Pancreas (tissue), 10 donors: ENCODE measurements at regions not wholly inside any gene's neighbourhood (a gene's known extent, or its start where the extent isn't known, plus 50 kb on each side); places are given as distances from the start of the nearest gene placed in this dataset.

ENCODE experiments used
- ATAC-seq, 4 donors: fragments of 200-7000 bp; cut with Tn5 transposase; one replicate each; pipeline versions ENCODE4 v1.8.0 to v1.9.1; 2020; ENCODE audit warnings: mild to moderate bottlenecking in 4 of 4, moderate library complexity in 4 of 4
- DNase-seq, 6 donors: peaks; one replicate each; pipeline ENCODE4 v3.0.0-alpha.2; 2020
- FAIRE-seq: peaks from 2 replicates; lab custom pipeline; 2012; peaks lifted over from hg19 to GRCh38; lab: Jason Lieb, UNC
- H3K27ac ChIP-seq, 4 donors: fragments of 200-600 bp; sonication (generic); 1 replicate in 3 of 4; 2 replicates in 1 of 4; pipeline versions ENCODE4 v1.5.0 to v1.8.0; 2020
- H3K27me3 ChIP-seq, 4 donors: fragments of 200-600 bp; one replicate each; pipeline ENCODE4 v1.8.0; 2021
- H3K36me3 ChIP-seq, 3 donors: fragments of 200-600 bp; sonication (generic) in 1 of 3; one replicate each; pipeline versions ENCODE4 v1.5.0 to v1.8.0; 2020 to 2021
- H3K4me1 ChIP-seq, 3 donors: fragments of 200-600 bp; one replicate each; pipeline ENCODE4 v1.8.0; 2021
- H3K4me3 ChIP-seq, 4 donors: fragments of 200-600 bp; sonication (generic) in 2 of 4; one replicate each; pipeline versions ENCODE4 v1.5.0 to v1.8.0; 2020 to 2021
- H3K9me3 ChIP-seq, 4 donors: fragments of 200-600 bp; one replicate each; pipeline ENCODE4 v1.8.0; 2021
- WGBS, 2 donors: extraction: QIAGEN DNeasy Blood & Tissue Kit; methylation state at CpG; one replicate each; pipeline ENCODE4 v1.1.7; 2013; 5-methylcytosine and 5-hydroxymethylcytosine counted together
- intact Hi-C, 3 donors: fragments of 100-400 bp; cut with DNase I; formaldehyde crosslinking; loops; one replicate each; pipeline versions ENCODE4 v1.11.1 to v1.14.2; 2022
- TF ChIP-seq, protein P1 (sequence below), 4 donors: fragments of 200-600 bp; sonication (generic) in 3 of 4; IDR thresholded peaks; one replicate each; pipeline versions ENCODE4 v1.5.0 to v1.8.0; 2021; ENCODE audit warnings: antibody characterized with exemption in 4 of 4
- donor health status: healthy with polysubstance abuse.
- donor health status: DM: no; HTN: no; CAD: no; lungs with moderate emphysema.
- donor health status: DM: no; HTN: no; CAD: no.
- donor health status: control.
- donor health status: control.
- donor health status: Bipolar disorder and iron deficiency.
- donor health status: DM: yes; HTN: yes; CAD: no.
- donor health status: DM: no; HTN: no; CAD: no.
- donor health status: DM: no; HTN: no; CAD: no.
- donor health status: DM: yes; HTN: yes; CAD: no.

DNA sequence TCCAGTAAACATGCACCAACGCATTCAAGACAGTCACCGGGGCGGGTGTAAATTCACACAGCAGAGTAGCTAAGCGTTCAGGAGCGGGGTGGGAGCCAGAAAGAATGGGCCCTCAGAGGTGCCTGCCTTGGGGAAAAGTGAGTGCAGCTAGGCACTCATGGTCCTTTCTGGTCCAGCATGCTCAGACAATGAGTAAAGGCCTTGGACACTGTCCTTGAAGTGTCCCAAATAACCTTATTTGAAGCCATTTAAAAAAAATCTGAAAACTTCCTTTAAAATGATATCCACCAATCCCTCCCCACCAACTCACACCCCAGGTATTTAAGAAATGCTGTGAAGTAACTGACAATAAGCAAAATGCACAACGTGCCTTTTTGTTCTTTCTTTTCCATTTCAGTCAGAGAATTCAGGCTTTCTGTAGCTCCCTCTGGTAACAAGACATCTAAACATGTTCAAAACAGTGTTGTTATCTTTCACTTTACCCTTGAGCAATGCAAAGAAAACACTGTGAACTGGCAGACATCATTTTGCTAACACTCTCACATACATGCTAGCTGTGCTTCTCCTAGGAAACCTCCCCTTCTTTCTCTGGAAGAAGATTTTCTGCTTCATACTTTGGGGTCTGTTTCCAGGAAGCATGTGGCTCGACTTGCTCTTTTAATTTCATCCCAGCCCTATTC lies 445.1 kb upstream of the SPRED2 start:
- ATAC-seq (no peak), FAIRE-seq (no peak), DNase-seq (no peak)
- intact Hi-C loops, result no loop called here
- Histone ChIP-seq H3K27me3 (no peaks in the 10 kb centered on the region), H3K4me1 (no peaks in the 10 kb centered on the region), H3K36me3 (no peaks in the 10 kb centered on the region), H3K27ac (no peak overlapping the region), H3K4me3 (no peak overlapping the region), H3K9me3 (no peaks in the 10 kb centered on the region)
- TF ChIP-seq, protein P1, sequence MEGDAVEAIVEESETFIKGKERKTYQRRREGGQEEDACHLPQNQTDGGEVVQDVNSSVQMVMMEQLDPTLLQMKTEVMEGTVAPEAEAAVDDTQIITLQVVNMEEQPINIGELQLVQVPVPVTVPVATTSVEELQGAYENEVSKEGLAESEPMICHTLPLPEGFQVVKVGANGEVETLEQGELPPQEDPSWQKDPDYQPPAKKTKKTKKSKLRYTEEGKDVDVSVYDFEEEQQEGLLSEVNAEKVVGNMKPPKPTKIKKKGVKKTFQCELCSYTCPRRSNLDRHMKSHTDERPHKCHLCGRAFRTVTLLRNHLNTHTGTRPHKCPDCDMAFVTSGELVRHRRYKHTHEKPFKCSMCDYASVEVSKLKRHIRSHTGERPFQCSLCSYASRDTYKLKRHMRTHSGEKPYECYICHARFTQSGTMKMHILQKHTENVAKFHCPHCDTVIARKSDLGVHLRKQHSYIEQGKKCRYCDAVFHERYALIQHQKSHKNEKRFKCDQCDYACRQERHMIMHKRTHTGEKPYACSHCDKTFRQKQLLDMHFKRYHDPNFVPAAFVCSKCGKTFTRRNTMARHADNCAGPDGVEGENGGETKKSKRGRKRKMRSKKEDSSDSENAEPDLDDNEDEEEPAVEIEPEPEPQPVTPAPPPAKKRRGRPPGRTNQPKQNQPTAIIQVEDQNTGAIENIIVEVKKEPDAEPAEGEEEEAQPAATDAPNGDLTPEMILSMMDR (IDR thresholded peaks at IDR 0.05), result no peak
- 65 to 72% methylated on average over 7 of the region's 7 CpGs for WGBS, 2 donors

DNA sequence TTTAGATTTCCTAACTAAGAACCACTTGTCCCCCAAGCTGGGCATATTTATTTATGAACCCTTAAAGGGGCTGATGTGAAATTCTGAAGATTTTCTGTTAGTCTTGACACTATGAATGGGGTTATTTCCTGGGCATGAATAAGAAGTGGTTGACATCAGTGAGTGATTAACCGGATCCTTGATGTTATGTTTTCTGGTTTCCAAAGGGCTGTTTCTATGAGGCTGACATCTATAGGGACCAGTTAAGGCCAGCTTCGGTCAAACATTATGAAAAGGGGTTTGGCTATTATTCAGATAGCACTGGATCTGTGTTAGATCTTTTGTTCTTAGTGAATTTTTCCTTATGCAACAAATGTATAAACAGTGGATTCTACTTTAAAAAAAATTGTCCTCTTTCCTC lies 443.7 kb upstream of the SPRED2 start:
- TF ChIP-seq, protein P1 (IDR thresholded peaks at IDR 0.05), result no peak
- WGBS, 2 donors, result 53 to 81% methylated on average over 2 of the region's 2 CpGs
- ATAC-seq (no peak), FAIRE-seq (no peak), DNase-seq (no peak)
- intact Hi-C loops, result no loop called here
- Histone ChIP-seq H3K27ac (no peak overlapping the region), H3K4me1 (no peaks in the 10 kb centered on the region), H3K4me3 (no peak overlapping the region), H3K27me3 (no peaks in the 10 kb centered on the region), H3K9me3 (no peaks in the 10 kb centered on the region), H3K36me3 (no peaks in the 10 kb centered on the region)

DNA sequence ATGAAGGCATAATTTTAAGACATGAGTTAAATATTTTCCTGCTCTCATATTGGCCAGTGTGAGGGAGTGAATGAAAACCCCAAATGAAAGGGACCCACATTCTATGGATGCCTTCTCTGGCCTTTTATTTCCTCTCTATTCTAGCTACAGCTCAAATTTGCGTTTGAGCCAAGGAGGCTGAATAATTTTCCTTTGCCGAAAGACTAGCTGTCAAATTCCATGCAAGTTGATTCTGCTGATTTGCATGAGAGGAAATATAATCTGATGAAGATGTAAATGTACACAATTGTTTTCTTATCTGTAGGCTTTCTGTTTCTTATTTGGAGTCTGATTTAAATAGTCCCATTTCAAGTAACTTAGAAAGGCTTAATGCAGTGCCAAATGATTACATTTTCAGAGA lies 438.4 kb upstream of the SPRED2 start:
- no peak for DNase-seq
- no peaks in the 10 kb centered on the region for H3K9me3 ChIP-seq
- no peak for ATAC-seq
- 80 to 81% methylated on average over 2 of the region's 2 CpGs for WGBS, 2 donors
- FAIRE-seq, result no peak
- intact Hi-C loops, result no loop called here
- no peaks in the 10 kb centered on the region for H3K4me1 ChIP-seq
- H3K4me3 ChIP-seq, result no peak overlapping the region
- H3K27ac ChIP-seq, result no peak overlapping the region
- no peaks in the 10 kb centered on the region for H3K27me3 ChIP-seq
- TF ChIP-seq, protein P1 (IDR thresholded peaks at IDR 0.05), result no peak
- no peaks in the 10 kb centered on the region for H3K36me3 ChIP-seq

DNA sequence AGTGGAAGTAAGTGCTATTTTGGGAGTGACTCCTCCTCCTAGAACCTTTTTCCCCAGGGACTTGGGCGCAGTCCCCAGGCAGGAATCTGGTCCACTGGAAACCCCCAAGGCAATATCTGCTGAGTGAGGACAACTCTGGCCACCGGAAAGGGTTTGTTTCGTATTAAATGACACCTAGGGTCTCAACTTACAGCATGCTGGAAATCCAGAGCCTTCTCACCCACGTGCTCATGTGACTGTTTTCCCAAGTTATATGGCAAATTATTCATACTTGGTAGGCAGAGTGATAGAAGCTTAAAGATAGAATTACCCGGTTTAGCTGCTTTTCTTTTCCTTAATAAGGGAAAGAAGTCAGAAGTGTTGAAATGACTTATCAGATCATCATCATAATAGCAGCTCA lies 436.9 kb upstream of the SPRED2 start:
- TF ChIP-seq, protein P1 (IDR thresholded peaks at IDR 0.05), result no peak
- H3K9me3 ChIP-seq, result no peaks in the 10 kb centered on the region
- no peak overlapping the region for H3K4me3 ChIP-seq
- no peaks in the 10 kb centered on the region for H3K27me3 ChIP-seq
- H3K4me1 ChIP-seq, result no peaks in the 10 kb centered on the region
- 66 to 75% methylated on average over 5 of the region's 5 CpGs for WGBS, 2 donors
- DNase-seq, result no peak
- ATAC-seq, result no peak
- FAIRE-seq, result no peak
- no peaks in the 10 kb centered on the region for H3K36me3 ChIP-seq
- no peak overlapping the region for H3K27ac ChIP-seq
- intact Hi-C loops, result no loop called here

DNA sequence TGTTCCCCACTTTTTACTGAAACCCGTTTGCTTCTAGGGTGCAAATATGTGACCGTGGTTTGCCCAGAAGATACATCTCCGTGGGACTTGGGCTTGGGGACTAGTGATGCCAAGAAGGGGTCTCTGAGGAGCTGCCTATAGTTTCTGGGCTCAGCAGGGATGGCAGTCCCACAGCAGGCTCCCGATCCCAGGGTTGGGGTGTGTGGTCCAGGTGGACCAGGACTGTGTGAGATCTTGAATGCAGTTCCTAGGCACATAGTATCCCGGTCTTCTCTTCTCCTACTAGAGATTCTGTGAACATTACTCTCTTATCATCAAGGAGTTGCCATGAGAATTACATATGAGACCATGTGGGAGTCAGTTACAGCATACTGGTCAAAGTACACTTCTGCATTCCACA lies 435.8 kb upstream of the SPRED2 start:
- H3K4me1 ChIP-seq, result no peaks in the 10 kb centered on the region
- ATAC-seq (no peak), FAIRE-seq (no peak), DNase-seq (no peak)
- H3K36me3 ChIP-seq, result no peaks in the 10 kb centered on the region
- WGBS, 2 donors, result 67 to 79% methylated on average over 5 of the region's 5 CpGs
- TF ChIP-seq, protein P1 (IDR thresholded peaks at IDR 0.05), result no peak
- no peaks in the 10 kb centered on the region for H3K27me3 ChIP-seq
- no peak overlapping the region for H3K4me3 ChIP-seq
- no peaks in the 10 kb centered on the region for H3K9me3 ChIP-seq
- no peak overlapping the region for H3K27ac ChIP-seq
- intact Hi-C loops, result no loop called here
